8988T (cell line): ENCODE measurements at regions not wholly inside any gene's neighbourhood (a gene's known extent, or its start where the extent isn't known, plus 50 kb on each side); places are given as distances from the start of the nearest gene placed in this dataset.
"Not testable (repeated sequence)": the region's sequence is repeated elsewhere in the genome, so short reads cannot be mapped to it uniquely, and the experiment has no call there.

ENCODE experiments used
- DNase-seq: peaks from one replicate; pipeline ENCODE4 v3.0.0; 2011

GRCh38 chr7:16265863-16266458 is 155.4 kb downstream of the CRPPA start:
- no peak for DNase-seq

GRCh38 chr7:16264823-16265804 is 156.2 kb downstream of the CRPPA start:
- DNase-seq = no peak

- DNase-seq = no peak
Measured at GRCh38 chr7:16264036-16264819, 157.1 kb downstream of the CRPPA start.

GRCh38 chr7:16263377-16263776 is 158.0 kb downstream of the CRPPA start:
- DNase-seq = not testable (repeated sequence)

- no peak for DNase-seq
Measured at GRCh38 chr7:16261654-16262053, 159.7 kb downstream of the CRPPA start.

GRCh38 chr7:16261100-16261499 is 160.2 kb downstream of the CRPPA start:
- DNase-seq = no peak

GRCh38 chr7:16260236-16260728 is 161.1 kb downstream of the CRPPA start:
- DNase-seq = no peak

GRCh38 chr7:16256419-16256818 is 164.9 kb downstream of the CRPPA start:
- DNase-seq = not testable (repeated sequence)

GRCh38 chr7:16255952-16256351 is 165.4 kb downstream of the CRPPA start:
- DNase-seq = not testable (repeated sequence)

GRCh38 chr7:16250655-16251054 is 170.7 kb downstream of the CRPPA start:
- DNase-seq = not testable (repeated sequence)

GRCh38 chr7:16249204-16249603 is 172.1 kb downstream of the CRPPA start:
- not testable (repeated sequence) for DNase-seq

GRCh38 chr7:16248556-16248955 is 172.8 kb downstream of the CRPPA start:
- not testable (repeated sequence) for DNase-seq

GRCh38 chr7:16244469-16244868 is 176.9 kb downstream of the CRPPA start:
- DNase-seq = no peak

- no peak for DNase-seq
Measured at GRCh38 chr7:16242920-16243319, 178.4 kb downstream of the CRPPA start.

GRCh38 chr7:16241017-16241416 is 180.3 kb downstream of the CRPPA start:
- no peak for DNase-seq

- no peak for DNase-seq
Measured at GRCh38 chr7:16236381-16236780, 185.0 kb downstream of the CRPPA start.

- DNase-seq = no peak
Measured at GRCh38 chr7:16235147-16236114, 185.9 kb downstream of the CRPPA start.

- no peak for DNase-seq
Measured at GRCh38 chr7:16234493-16235146, 186.7 kb downstream of the CRPPA start.

GRCh38 chr7:16233517-16233916 is 187.8 kb downstream of the CRPPA start:
- DNase-seq = no peak

GRCh38 chr7:16232273-16232672 is 189.1 kb downstream of the CRPPA start:
- no peak for DNase-seq

- no peak for DNase-seq
Measured at GRCh38 chr7:16223963-16224707, 197.2 kb downstream of the CRPPA start.
